ENCODE measurements at regions not wholly inside any gene's neighbourhood (a gene's known extent, or its start where the extent isn't known, plus 50 kb on each side); places are given as distances from the start of the nearest gene placed in this dataset.

- 0 out of 2 replicates have a peak, but pooled peaks cover 2% of the 10 kb centered on the region for H3K27me3 ChIP-seq (ENCODE audit: control insufficient read depth, low read length)
These were observed 371.6 kb downstream of the MCTP2 start for GRCh38 chr15:94602754-94603470.

DNA sequence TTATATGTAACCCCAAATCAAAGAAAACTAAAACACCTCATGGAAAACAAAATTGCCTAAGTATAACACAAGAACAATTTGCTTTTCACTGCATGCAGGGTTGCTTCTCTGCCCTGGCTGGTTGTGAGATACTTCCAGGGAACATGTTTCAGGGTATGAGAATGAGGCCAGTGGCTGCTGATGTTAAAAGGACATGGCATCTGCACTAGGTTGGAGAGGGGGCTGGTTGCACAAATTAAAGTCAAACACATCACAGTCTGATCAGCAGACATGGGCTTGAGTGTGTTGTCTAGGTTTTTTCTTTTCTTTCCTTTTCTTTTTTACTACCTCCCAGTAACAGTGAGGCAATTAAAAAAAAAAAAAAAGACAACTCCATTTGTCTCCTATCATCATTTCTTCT is 374.9 kb downstream of the MCTP2 start:
- Histone ChIP-seq H3K9me3 (ENCODE audit: control insufficient read depth, insufficient read depth, low read length) (no peaks in the 10 kb centered on the region), H3K4me2 (ENCODE audit: low read length) (no peak overlapping the region), H3K79me2 (ENCODE audit: control insufficient read depth, low read length) (no peaks in the 10 kb centered on the region), H3K4me3 (ENCODE audit: low read length) (no peak overlapping the region), H3K4me1 (ENCODE audit: control insufficient read depth, low read length) (peaks cover 7% of the 10 kb centered on the region; the same call in 1 of the 2 replicates), H3K27ac (ENCODE audit: low read depth, low read length) (no peak overlapping the region), H4K20me1 (ENCODE audit: control insufficient read depth, insufficient read depth, low read depth, low read length) (no peaks in the 10 kb centered on the region), H3K27me3 (ENCODE audit: control insufficient read depth, low read length) (0 out of 2 replicates have a peak, but pooled peaks cover 5% of the 10 kb centered on the region), H3K9me2 (replicated peaks; ENCODE audit: control insufficient read depth, low read length) (no peaks in the 10 kb centered on the region), H3F3A (ENCODE audit: control insufficient read depth, insufficient read depth) (no peaks in the 10 kb centered on the region), H3K36me3 (ENCODE audit: control insufficient read depth, low read length) (no peaks in the 10 kb centered on the region)
- no peak for TF ChIP-seq EZH2phosphoT487 (IDR thresholded peaks at IDR 0.05; ENCODE audit: borderline replicate concordance, low read length)
- TF ChIP-seq, protein P1, sequence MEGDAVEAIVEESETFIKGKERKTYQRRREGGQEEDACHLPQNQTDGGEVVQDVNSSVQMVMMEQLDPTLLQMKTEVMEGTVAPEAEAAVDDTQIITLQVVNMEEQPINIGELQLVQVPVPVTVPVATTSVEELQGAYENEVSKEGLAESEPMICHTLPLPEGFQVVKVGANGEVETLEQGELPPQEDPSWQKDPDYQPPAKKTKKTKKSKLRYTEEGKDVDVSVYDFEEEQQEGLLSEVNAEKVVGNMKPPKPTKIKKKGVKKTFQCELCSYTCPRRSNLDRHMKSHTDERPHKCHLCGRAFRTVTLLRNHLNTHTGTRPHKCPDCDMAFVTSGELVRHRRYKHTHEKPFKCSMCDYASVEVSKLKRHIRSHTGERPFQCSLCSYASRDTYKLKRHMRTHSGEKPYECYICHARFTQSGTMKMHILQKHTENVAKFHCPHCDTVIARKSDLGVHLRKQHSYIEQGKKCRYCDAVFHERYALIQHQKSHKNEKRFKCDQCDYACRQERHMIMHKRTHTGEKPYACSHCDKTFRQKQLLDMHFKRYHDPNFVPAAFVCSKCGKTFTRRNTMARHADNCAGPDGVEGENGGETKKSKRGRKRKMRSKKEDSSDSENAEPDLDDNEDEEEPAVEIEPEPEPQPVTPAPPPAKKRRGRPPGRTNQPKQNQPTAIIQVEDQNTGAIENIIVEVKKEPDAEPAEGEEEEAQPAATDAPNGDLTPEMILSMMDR (IDR thresholded peaks at IDR 0.05; ENCODE audit: low read depth, low read length, poor library complexity, severe bottlenecking), result no peak

More at GRCh38 chr15:94602754-94603470, 371.6 kb downstream of the MCTP2 start:
- no peaks in the 10 kb centered on the region for H3F3A ChIP-seq (ENCODE audit: control insufficient read depth, insufficient read depth)
- no peaks in the 10 kb centered on the region for H3K36me3 ChIP-seq (ENCODE audit: control insufficient read depth, low read length)
- H3K4me2 ChIP-seq (ENCODE audit: low read length), result no peak overlapping the region
- H3K4me1 ChIP-seq (ENCODE audit: control insufficient read depth, low read length), result peaks cover 7% of the 10 kb centered on the region; the same call in 1 of the 2 replicates
- H4K20me1 ChIP-seq (ENCODE audit: control insufficient read depth, insufficient read depth, low read depth, low read length), result no peaks in the 10 kb centered on the region
- H3K4me3 ChIP-seq (ENCODE audit: low read length), result no peak overlapping the region
- H3K27ac ChIP-seq (ENCODE audit: low read depth, low read length), result no peak overlapping the region
- TF ChIP-seq, protein P1 (IDR thresholded peaks at IDR 0.05; ENCODE audit: low read depth, low read length, poor library complexity, severe bottlenecking), result no peak
- TF ChIP-seq EZH2phosphoT487 (IDR thresholded peaks at IDR 0.05; ENCODE audit: borderline replicate concordance, low read length), result no peak
- no peaks in the 10 kb centered on the region for H3K9me2 ChIP-seq (replicated peaks; ENCODE audit: control insufficient read depth, low read length)
- H3K79me2 ChIP-seq (ENCODE audit: control insufficient read depth, low read length), result no peaks in the 10 kb centered on the region
- no peaks in the 10 kb centered on the region for H3K9me3 ChIP-seq (ENCODE audit: control insufficient read depth, insufficient read depth, low read length)

- H3F3A ChIP-seq (ENCODE audit: control insufficient read depth, insufficient read depth), result no peaks in the 10 kb centered on the region
- H3K79me2 ChIP-seq (ENCODE audit: control insufficient read depth, low read length), result no peaks in the 10 kb centered on the region
- no peaks in the 10 kb centered on the region for H3K36me3 ChIP-seq (ENCODE audit: control insufficient read depth, low read length)
- no peaks in the 10 kb centered on the region for H4K20me1 ChIP-seq (ENCODE audit: control insufficient read depth, insufficient read depth, low read depth, low read length)
- H3K4me1 ChIP-seq (ENCODE audit: control insufficient read depth, low read length), result peaks cover 7% of the 10 kb centered on the region; the same call in 1 of the 2 replicates
- H3K27me3 ChIP-seq (ENCODE audit: control insufficient read depth, low read length), result 0 out of 2 replicates have a peak, but pooled peaks cover 5% of the 10 kb centered on the region
- no peak overlapping the region for H3K4me3 ChIP-seq (ENCODE audit: low read length)
- H3K9me3 ChIP-seq (ENCODE audit: control insufficient read depth, insufficient read depth, low read length), result no peaks in the 10 kb centered on the region
- H3K4me2 ChIP-seq (ENCODE audit: low read length), result no peak overlapping the region
- H3K9me2 ChIP-seq (replicated peaks; ENCODE audit: control insufficient read depth, low read length), result no peaks in the 10 kb centered on the region
- H3K27ac ChIP-seq (ENCODE audit: low read depth, low read length), result no peak overlapping the region
- TF ChIP-seq, protein P1 (IDR thresholded peaks at IDR 0.05; ENCODE audit: low read depth, low read length, poor library complexity, severe bottlenecking), result no peak
- TF ChIP-seq EZH2phosphoT487 (IDR thresholded peaks at IDR 0.05; ENCODE audit: borderline replicate concordance, low read length), result no peak
These were observed 375.9 kb downstream of the MCTP2 start for GRCh38 chr15:94607176-94607654.

All from DOHH2 (cell line).